PC-3 (cell line): ENCODE measurements at regions not wholly inside any gene's neighbourhood (a gene's known extent, or its start where the extent isn't known, plus 50 kb on each side); places are given as distances from the start of the nearest gene placed in this dataset.

Source experiments
- ATAC-seq: fragments of 200-7000 bp; cut with Tn5 transposase; 2 replicates; pipeline ENCODE4 v1.9.1; 2020; ENCODE audit warnings: mild to moderate bottlenecking, moderate library complexity
- BruUV-seq: library from RNA; stranded (reverse); fragments of 400-500 nt; replicated peaks from 2 replicates; lab custom pipeline; 2021; lab: Mats Ljungman, UMichigan
- CTCF ChIA-PET: fragments of 300-600 bp; sonication (Branson Sonifier 250); formaldehyde crosslinking; loops from one replicate; lab custom pipeline; 2022; ENCODE audit warnings: antibody characterized with exemption; lab: Charles Lee
- POLR2A ChIA-PET: fragments of 300-600 bp; sonication (Branson Sonifier 250); formaldehyde crosslinking; loops from one replicate; lab custom pipeline; 2022; ENCODE audit warnings: antibody characterized with exemption; ENCODE audit not compliant: unreplicated experiment; lab: Charles Lee
- DNase-seq: peaks from one replicate; pipeline ENCODE4 v3.0.0-alpha.2; 2015
- H2AFZ ChIP-seq: fragments of 300-600 bp; sonication (generic); 2 replicates; pipeline ENCODE4 v1.6.0; 2016; ENCODE audit warnings: antibody characterized with exemption, low read length
- H3F3A ChIP-seq: fragments of 300-600 bp; sonication (generic); one replicate; pipeline ENCODE4 v1.6.0; 2017; ENCODE audit warnings: antibody characterized with exemption, low read length, control low read depth, mild to moderate bottlenecking; ENCODE audit not compliant: unreplicated experiment
- H3K27ac ChIP-seq: fragments of 300-600 bp; sonication (generic); 2 replicates; pipeline ENCODE4 v1.5.1; 2016; ENCODE audit warnings: mild to moderate bottlenecking, low read length
- H3K27me3 ChIP-seq: fragments of 300-600 bp; sonication (generic); 2 replicates; pipeline ENCODE4 v1.6.1; 2016; ENCODE audit warnings: low read length, mixed read lengths
- H3K36me3 ChIP-seq: fragments of 300-600 bp; sonication (generic); 2 replicates; pipeline ENCODE4 v1.6.1; 2016; ENCODE audit warnings: low read depth, mixed run types, low read length, mixed read lengths
- H3K4me1 ChIP-seq: fragments of 300-600 bp; sonication (generic); 2 replicates; pipeline ENCODE4 v1.5.1; 2016; ENCODE audit warnings: low read length; ENCODE audit not compliant: insufficient read depth
- H3K4me2 ChIP-seq: fragments of 300-600 bp; sonication (generic); 2 replicates; pipeline ENCODE4 v1.6.0; 2016; ENCODE audit warnings: low read length
- H3K4me3 ChIP-seq: fragments of 300-600 bp; sonication (generic); 2 replicates; pipeline ENCODE4 v1.5.1; 2016; ENCODE audit warnings: mild to moderate bottlenecking, low read length, mixed read lengths
- H3K79me2 ChIP-seq: fragments of 300-600 bp; sonication (generic); 2 replicates; pipeline ENCODE4 v1.6.1; 2017; ENCODE audit warnings: low read length, mixed read lengths
- H3K9ac ChIP-seq: fragments of 300-600 bp; sonication (generic); 2 replicates; pipeline ENCODE4 v1.6.0; 2016; ENCODE audit warnings: mild to moderate bottlenecking, low read length
- H3K9me2 ChIP-seq: fragments of 300-600 bp; sonication (generic); replicated peaks from 2 replicates; pipeline ENCODE4 v1.6.1; 2016; ENCODE audit warnings: mixed run types, low read length, mixed read lengths
- H3K9me3 ChIP-seq: fragments of 300-600 bp; sonication (generic); 2 replicates; pipeline ENCODE4 v1.6.1; 2016; ENCODE audit warnings: low read length, mixed read lengths
- H4K20me1 ChIP-seq: fragments of 300-600 bp; sonication (generic); 2 replicates; pipeline ENCODE4 v1.6.1; 2016; ENCODE audit warnings: low read length, mixed read lengths
- EZH2 ChIP-seq: fragments of 300-600 bp; sonication (generic); IDR thresholded peaks from one replicate; pipeline ENCODE4 v1.6.1; 2017; ENCODE audit warnings: antibody characterized with exemption, mild to moderate bottlenecking, low read length; ENCODE audit not compliant: unreplicated experiment
- EZH2phosphoT487 ChIP-seq: fragments of 300-600 bp; sonication (generic); IDR thresholded peaks from 2 replicates; pipeline ENCODE4 v1.6.1; 2018; ENCODE audit warnings: mild to moderate bottlenecking, antibody characterized with exemption, low read length, borderline replicate concordance
- intact Hi-C: fragments of 100-400 bp; cut with micrococcal nuclease; formaldehyde crosslinking; loops from 2 replicates; pipeline ENCODE4 v1.9.0; 2023
- TF ChIP-seq, protein P1 (sequence below): fragments of 300-600 bp; sonication (generic); conservative IDR thresholded peaks from 2 replicates; pipeline ENCODE4 v1.5.1; 2017; ENCODE audit warnings: antibody characterized with exemption, low read depth, mild to moderate bottlenecking, low read length

DNA sequence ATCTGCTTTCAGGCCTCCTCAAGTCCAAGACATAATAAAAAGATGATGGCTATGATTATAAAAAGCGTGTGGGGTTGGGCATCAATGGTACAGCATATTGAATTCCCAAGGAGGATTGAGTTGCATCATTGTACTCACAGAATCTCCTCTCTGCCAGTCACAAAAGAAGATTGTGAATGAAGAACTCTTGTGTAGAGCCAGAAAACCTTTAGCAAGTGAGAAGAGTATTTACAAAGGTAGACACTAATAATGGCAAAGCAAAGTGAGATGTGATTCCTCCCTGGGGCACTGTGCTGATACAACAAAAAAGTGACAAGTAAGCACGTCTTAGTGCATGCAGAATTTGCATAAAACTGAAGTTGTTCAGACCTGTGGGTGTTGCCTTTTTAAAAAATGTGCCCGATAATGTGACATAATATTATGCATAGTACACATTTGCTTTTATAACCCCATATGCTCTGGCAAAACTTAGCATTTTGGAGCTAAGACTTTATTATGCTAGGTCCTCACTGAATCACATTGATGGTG lies 291.2 kb upstream of the TBC1D5 start:
- ATAC-seq (no peak), DNase-seq (no peak)
- Histone ChIP-seq H3K4me3 (no peak overlapping the region), H3F3A (no peaks in the 10 kb centered on the region), H2AFZ (no peak overlapping the region), H3K27ac (no peak overlapping the region), H3K4me2 (no peak overlapping the region), H4K20me1 (no peaks in the 10 kb centered on the region), H3K36me3 (no peaks in the 10 kb centered on the region), H3K9me2 (no peaks in the 10 kb centered on the region), H3K79me2 (no peaks in the 10 kb centered on the region), H3K9ac (no peak overlapping the region), H3K27me3 (no peaks in the 10 kb centered on the region), H3K4me1 (no peaks in the 10 kb centered on the region), H3K9me3 (no peaks in the 10 kb centered on the region)
- ChIA-PET POLR2A (no interaction called here), CTCF (no interaction called here)
- TF ChIP-seq EZH2phosphoT487 = no peak
- TF ChIP-seq, protein P1, sequence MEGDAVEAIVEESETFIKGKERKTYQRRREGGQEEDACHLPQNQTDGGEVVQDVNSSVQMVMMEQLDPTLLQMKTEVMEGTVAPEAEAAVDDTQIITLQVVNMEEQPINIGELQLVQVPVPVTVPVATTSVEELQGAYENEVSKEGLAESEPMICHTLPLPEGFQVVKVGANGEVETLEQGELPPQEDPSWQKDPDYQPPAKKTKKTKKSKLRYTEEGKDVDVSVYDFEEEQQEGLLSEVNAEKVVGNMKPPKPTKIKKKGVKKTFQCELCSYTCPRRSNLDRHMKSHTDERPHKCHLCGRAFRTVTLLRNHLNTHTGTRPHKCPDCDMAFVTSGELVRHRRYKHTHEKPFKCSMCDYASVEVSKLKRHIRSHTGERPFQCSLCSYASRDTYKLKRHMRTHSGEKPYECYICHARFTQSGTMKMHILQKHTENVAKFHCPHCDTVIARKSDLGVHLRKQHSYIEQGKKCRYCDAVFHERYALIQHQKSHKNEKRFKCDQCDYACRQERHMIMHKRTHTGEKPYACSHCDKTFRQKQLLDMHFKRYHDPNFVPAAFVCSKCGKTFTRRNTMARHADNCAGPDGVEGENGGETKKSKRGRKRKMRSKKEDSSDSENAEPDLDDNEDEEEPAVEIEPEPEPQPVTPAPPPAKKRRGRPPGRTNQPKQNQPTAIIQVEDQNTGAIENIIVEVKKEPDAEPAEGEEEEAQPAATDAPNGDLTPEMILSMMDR = no peak
- no peak for TF ChIP-seq EZH2
- intact Hi-C loops = no loop called here
- no TSS peak for BruUV-seq

DNA sequence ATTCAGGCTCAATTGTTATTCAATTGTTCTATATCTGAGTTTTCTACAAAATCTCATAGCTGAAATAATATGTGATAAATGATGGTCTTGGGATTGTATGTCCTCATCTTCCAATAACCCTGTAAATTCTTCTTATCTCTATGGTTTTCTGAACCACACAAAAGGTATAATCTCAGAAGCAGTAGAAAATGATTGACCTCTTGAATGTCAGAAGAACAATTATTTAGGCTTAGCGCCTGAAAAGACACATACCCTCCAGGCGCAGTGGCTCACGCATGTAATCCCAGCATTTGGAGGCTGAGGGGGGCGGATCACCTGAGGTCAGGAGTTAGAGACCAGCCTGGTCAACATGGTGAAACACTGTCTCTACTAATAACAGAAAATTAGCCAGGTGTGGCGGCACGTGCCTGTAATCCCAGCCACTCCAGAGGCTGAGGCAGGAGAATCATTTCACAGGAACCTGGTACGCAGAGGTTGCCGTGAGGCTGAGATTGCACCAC lies 288.0 kb upstream of the TBC1D5 start:
- H3K9ac ChIP-seq = no peak overlapping the region
- H3K4me1 ChIP-seq = no peaks in the 10 kb centered on the region
- H3K79me2 ChIP-seq = no peaks in the 10 kb centered on the region
- H3K4me3 ChIP-seq = no peak overlapping the region
- H3F3A ChIP-seq = no peaks in the 10 kb centered on the region
- no peak for ATAC-seq
- DNase-seq = no peak
- H3K9me2 ChIP-seq = no peaks in the 10 kb centered on the region
- TF ChIP-seq, protein P1 = no peak
- TF ChIP-seq EZH2 (no peak), EZH2phosphoT487 (no peak)
- no peaks in the 10 kb centered on the region for H4K20me1 ChIP-seq
- H3K4me2 ChIP-seq = no peak overlapping the region
- CTCF ChIA-PET = no interaction called here
- POLR2A ChIA-PET = no interaction called here
- H2AFZ ChIP-seq = no peak overlapping the region
- no TSS peak for BruUV-seq
- H3K27ac ChIP-seq = no peak overlapping the region
- no peaks in the 10 kb centered on the region for H3K36me3 ChIP-seq
- H3K27me3 ChIP-seq = no peaks in the 10 kb centered on the region
- intact Hi-C loops = no loop called here
- no peaks in the 10 kb centered on the region for H3K9me3 ChIP-seq

DNA sequence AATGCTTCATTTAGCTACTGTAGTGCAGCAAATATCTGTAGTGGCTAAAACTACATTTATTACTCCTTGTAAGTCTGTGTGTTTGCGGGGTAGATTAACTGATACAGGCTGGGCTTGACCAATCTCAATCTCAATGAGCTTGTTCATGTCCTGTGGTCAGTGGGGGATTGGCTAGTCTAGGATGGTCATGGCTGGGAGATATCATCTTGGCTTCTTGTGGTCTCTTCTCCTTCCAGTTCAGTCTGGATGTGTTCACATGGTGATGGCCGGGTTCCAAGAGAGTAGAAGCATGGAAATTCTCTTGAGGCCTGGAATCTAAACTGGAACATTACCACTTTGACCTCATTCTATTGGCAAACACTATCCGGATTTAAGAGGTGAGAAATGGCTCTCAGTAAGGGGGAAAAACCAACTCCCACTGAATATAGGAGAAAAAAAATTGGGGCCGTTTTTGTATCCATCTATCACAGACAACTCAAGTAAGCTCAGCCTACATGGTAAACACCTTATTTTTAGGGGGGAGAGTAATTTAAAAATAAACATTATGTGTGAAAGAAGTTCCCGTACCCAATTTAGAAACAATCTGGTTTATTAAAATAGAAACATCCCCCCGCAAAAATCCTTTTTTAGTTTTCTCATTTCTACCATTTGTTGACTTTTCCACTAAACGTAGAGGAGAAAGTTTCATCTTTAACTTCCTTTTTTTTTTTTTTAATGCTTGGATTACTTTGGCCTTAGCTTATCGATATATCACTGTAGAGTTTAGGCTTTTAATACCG lies 284.9 kb upstream of the TBC1D5 start:
- Histone ChIP-seq H3F3A (no peaks in the 10 kb centered on the region), H3K27ac (no peak overlapping the region), H4K20me1 (no peaks in the 10 kb centered on the region), H3K27me3 (no peaks in the 10 kb centered on the region), H3K79me2 (no peaks in the 10 kb centered on the region), H3K36me3 (no peaks in the 10 kb centered on the region), H3K9me3 (no peaks in the 10 kb centered on the region), H3K4me3 (no peak overlapping the region), H3K4me1 (no peaks in the 10 kb centered on the region), H2AFZ (no peak overlapping the region), H3K9ac (no peak overlapping the region), H3K4me2 (no peak overlapping the region), H3K9me2 (no peaks in the 10 kb centered on the region)
- ChIA-PET POLR2A (no interaction called here), CTCF (interaction anchor here (0.6 kb wide), 1 partner anchor 15 kb away, joined by 4 read pairs; no protein-coding TSS in a partner anchor)
- ATAC-seq = no peak
- TF ChIP-seq, protein P1 = no peak
- TF ChIP-seq EZH2 (no peak), EZH2phosphoT487 (no peak)
- BruUV-seq = no TSS peak
- DNase-seq = no peak
- intact Hi-C loops = no loop called here
